ENCODE measurements at regions not wholly inside any gene's neighbourhood (a gene's known extent, or its start where the extent isn't known, plus 50 kb on each side); places are given as distances from the start of the nearest gene placed in this dataset.
"Not testable (repeated sequence)": the region's sequence is repeated elsewhere in the genome, so short reads cannot be mapped to it uniquely, and the experiment has no call there.

- H3K36me3 Mint-ChIP-seq (ENCODE audit: unreplicated experiment), result no peaks in the 10 kb centered on the region
- TF ChIP-seq CTCF (IDR thresholded peaks at IDR 0.05), result no peak
- no peak overlapping the region for H3K4me3 Mint-ChIP-seq (ENCODE audit: unreplicated experiment)
- no peaks in the 10 kb centered on the region for H3K4me1 Mint-ChIP-seq (ENCODE audit: unreplicated experiment)
- H3K27me3 Mint-ChIP-seq (ENCODE audit: unreplicated experiment), result no peaks in the 10 kb centered on the region
- no peak for DNase-seq (ENCODE audit: extremely low spot score, unreplicated experiment)
- H3K9me3 Mint-ChIP-seq (ENCODE audit: unreplicated experiment), result no peaks in the 10 kb centered on the region
- no peak overlapping the region for H3K27ac Mint-ChIP-seq (ENCODE audit: unreplicated experiment)
These were observed 731.6 kb downstream of the DNAH5 start for GRCh38 chr5:13212886-13213285.

- no peak for DNase-seq (ENCODE audit: extremely low spot score, unreplicated experiment)
- H3K27ac Mint-ChIP-seq (ENCODE audit: unreplicated experiment), result no peak overlapping the region
- no peaks in the 10 kb centered on the region for H3K27me3 Mint-ChIP-seq (ENCODE audit: unreplicated experiment)
- no peak for TF ChIP-seq CTCF (IDR thresholded peaks at IDR 0.05)
- H3K36me3 Mint-ChIP-seq (ENCODE audit: unreplicated experiment), result no peaks in the 10 kb centered on the region
- no peak overlapping the region for H3K4me3 Mint-ChIP-seq (ENCODE audit: unreplicated experiment)
- no peaks in the 10 kb centered on the region for H3K9me3 Mint-ChIP-seq (ENCODE audit: unreplicated experiment)
- H3K4me1 Mint-ChIP-seq (ENCODE audit: unreplicated experiment), result no peaks in the 10 kb centered on the region
These were observed 733.4 kb downstream of the DNAH5 start for GRCh38 chr5:13211064-13211463.

GRCh38 chr5:13207112-13207511 lies 737.4 kb downstream of the DNAH5 start:
- Mint-ChIP-seq H3K36me3 (ENCODE audit: unreplicated experiment) (no peaks in the 10 kb centered on the region), H3K27me3 (ENCODE audit: unreplicated experiment) (no peaks in the 10 kb centered on the region), H3K9me3 (ENCODE audit: unreplicated experiment) (peaks cover 11% of the 10 kb centered on the region), H3K4me1 (ENCODE audit: unreplicated experiment) (no peaks in the 10 kb centered on the region), H3K27ac (ENCODE audit: unreplicated experiment) (no peak overlapping the region), H3K4me3 (ENCODE audit: unreplicated experiment) (no peak overlapping the region)
- TF ChIP-seq CTCF (IDR thresholded peaks at IDR 0.05), result no peak
- DNase-seq (ENCODE audit: extremely low spot score, unreplicated experiment), result no peak

GRCh38 chr5:13201022-13201421 lies 743.5 kb downstream of the DNAH5 start:
- no peaks in the 10 kb centered on the region for H3K4me1 Mint-ChIP-seq (ENCODE audit: unreplicated experiment)
- no peaks in the 10 kb centered on the region for H3K27me3 Mint-ChIP-seq (ENCODE audit: unreplicated experiment)
- H3K27ac Mint-ChIP-seq (ENCODE audit: unreplicated experiment), result no peak overlapping the region
- H3K4me3 Mint-ChIP-seq (ENCODE audit: unreplicated experiment), result no peak overlapping the region
- H3K9me3 Mint-ChIP-seq (ENCODE audit: unreplicated experiment), result peaks cover 28% of the 10 kb centered on the region
- no peak for TF ChIP-seq CTCF (IDR thresholded peaks at IDR 0.05)
- no peak for DNase-seq (ENCODE audit: extremely low spot score, unreplicated experiment)
- no peaks in the 10 kb centered on the region for H3K36me3 Mint-ChIP-seq (ENCODE audit: unreplicated experiment)

GRCh38 chr5:13198226-13198625 lies 746.3 kb downstream of the DNAH5 start:
- not testable (repeated sequence) for DNase-seq (ENCODE audit: extremely low spot score, unreplicated experiment); H3K4me1 Mint-ChIP-seq (ENCODE audit: unreplicated experiment); H3K4me3 Mint-ChIP-seq (ENCODE audit: unreplicated experiment); H3K27ac Mint-ChIP-seq (ENCODE audit: unreplicated experiment); H3K36me3 Mint-ChIP-seq (ENCODE audit: unreplicated experiment); H3K27me3 Mint-ChIP-seq (ENCODE audit: unreplicated experiment)
- peaks cover 23% of the 10 kb centered on the region for H3K9me3 Mint-ChIP-seq (ENCODE audit: unreplicated experiment)

- Mint-ChIP-seq H3K27ac (ENCODE audit: unreplicated experiment) (no peak overlapping the region), H3K9me3 (ENCODE audit: unreplicated experiment) (no peaks in the 10 kb centered on the region), H3K4me1 (ENCODE audit: unreplicated experiment) (no peaks in the 10 kb centered on the region)
These were observed 755.0 kb downstream of the DNAH5 start for GRCh38 chr5:13189532-13189931.

More at GRCh38 chr5:13189532-13189931, 755.0 kb downstream of the DNAH5 start:
- Mint-ChIP-seq H3K27me3 (ENCODE audit: unreplicated experiment) (no peaks in the 10 kb centered on the region), H3K36me3 (ENCODE audit: unreplicated experiment) (no peaks in the 10 kb centered on the region), H3K4me3 (ENCODE audit: unreplicated experiment) (no peak overlapping the region)
- no peak for TF ChIP-seq CTCF (IDR thresholded peaks at IDR 0.05)
- DNase-seq (ENCODE audit: extremely low spot score, unreplicated experiment), result no peak
